Nephron (organoid): ENCODE measurements at regions not wholly inside any gene's neighbourhood (a gene's known extent, or its start where the extent isn't known, plus 50 kb on each side); places are given as distances from the start of the nearest gene placed in this dataset.
A peak's percentile ranks its signal among the peaks of the same experiment; 100 is the strongest.

Experiments
- H3K27ac Mint-ChIP-seq, 3 experiments: 2 replicates each; pipeline ENCODE4 v1.8.0; 2020; ENCODE audit warnings: mixed read lengths in 3 of 3, mild to moderate bottlenecking in 2 of 3, moderate library complexity in 1 of 3
- H3K27me3 Mint-ChIP-seq: 2 replicates; pipeline ENCODE4 v1.8.0; 2021; ENCODE audit warnings: low read depth, mild to moderate bottlenecking, moderate library complexity, mixed read lengths
- H3K36me3 Mint-ChIP-seq: 2 replicates; pipeline ENCODE4 v1.8.0; 2020; ENCODE audit warnings: low read depth, mixed read lengths
- H3K4me1 Mint-ChIP-seq: 2 replicates; pipeline ENCODE4 v1.8.0; 2020; ENCODE audit warnings: mixed read lengths
- H3K4me3 Mint-ChIP-seq, 3 experiments: 2 replicates each; pipeline ENCODE4 v1.8.0; 2020; ENCODE audit warnings: mild to moderate bottlenecking in 3 of 3, mixed read lengths in 3 of 3, moderate library complexity in 2 of 3
- H3K9me3 Mint-ChIP-seq: 2 replicates; pipeline ENCODE4 v1.8.0; 2020; ENCODE audit warnings: mixed read lengths
- TF ChIP-seq, protein P1 (sequence below), 3 experiments: fragments of 200-600 bp; sonication (generic); IDR thresholded peaks; one replicate each; pipeline ENCODE4 v1.5.0; 2021; ENCODE audit warnings: antibody characterized with exemption in 3 of 3; ENCODE audit not compliant: unreplicated experiment in 3 of 3

DNA sequence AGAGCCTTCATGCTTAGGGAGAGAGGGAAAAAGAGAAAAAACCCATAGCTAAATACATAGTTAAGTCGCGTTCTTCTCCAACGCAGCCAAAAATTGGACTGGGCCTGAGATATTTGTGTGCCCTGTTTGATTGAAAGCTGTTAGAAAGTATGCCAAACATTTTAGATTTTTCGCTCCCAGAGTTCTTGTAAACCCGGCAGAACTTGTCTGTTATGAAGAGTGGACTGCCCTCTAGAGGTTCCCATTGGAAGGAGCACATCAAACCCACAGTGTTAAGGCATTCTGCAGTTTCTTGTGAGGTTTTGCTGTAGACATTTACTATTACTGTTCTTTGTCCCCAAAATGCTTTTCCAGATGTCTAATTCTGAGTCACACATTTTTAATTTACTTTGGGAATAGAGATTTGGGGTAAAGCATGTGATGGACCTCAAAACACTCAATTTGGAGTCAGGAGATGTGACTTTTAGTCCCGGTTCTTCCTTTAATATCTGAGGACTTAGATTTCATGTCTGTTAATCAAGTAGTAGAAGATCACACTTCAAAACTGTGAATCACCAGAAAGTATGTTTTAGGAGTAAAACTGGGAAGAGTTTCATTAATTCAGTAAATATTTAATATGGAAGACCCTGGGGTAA, 96.6 kb downstream of the PCSK1 start:
- Mint-ChIP-seq H3K27me3 (peaks cover 4% of the 10 kb centered on the region), H3K4me1 (no peaks in the 10 kb centered on the region), H3K4me3 (no peak overlapping the region), H3K9me3 (no peaks in the 10 kb centered on the region), H3K27ac (no peak overlapping the region), H3K36me3 (no peaks in the 10 kb centered on the region)
- TF ChIP-seq, protein P1, sequence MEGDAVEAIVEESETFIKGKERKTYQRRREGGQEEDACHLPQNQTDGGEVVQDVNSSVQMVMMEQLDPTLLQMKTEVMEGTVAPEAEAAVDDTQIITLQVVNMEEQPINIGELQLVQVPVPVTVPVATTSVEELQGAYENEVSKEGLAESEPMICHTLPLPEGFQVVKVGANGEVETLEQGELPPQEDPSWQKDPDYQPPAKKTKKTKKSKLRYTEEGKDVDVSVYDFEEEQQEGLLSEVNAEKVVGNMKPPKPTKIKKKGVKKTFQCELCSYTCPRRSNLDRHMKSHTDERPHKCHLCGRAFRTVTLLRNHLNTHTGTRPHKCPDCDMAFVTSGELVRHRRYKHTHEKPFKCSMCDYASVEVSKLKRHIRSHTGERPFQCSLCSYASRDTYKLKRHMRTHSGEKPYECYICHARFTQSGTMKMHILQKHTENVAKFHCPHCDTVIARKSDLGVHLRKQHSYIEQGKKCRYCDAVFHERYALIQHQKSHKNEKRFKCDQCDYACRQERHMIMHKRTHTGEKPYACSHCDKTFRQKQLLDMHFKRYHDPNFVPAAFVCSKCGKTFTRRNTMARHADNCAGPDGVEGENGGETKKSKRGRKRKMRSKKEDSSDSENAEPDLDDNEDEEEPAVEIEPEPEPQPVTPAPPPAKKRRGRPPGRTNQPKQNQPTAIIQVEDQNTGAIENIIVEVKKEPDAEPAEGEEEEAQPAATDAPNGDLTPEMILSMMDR (IDR thresholded peaks at IDR 0.05; ENCODE audit: unreplicated experiment in 3 of 3) = peak; percentile 87 to 89 (median 89)

DNA sequence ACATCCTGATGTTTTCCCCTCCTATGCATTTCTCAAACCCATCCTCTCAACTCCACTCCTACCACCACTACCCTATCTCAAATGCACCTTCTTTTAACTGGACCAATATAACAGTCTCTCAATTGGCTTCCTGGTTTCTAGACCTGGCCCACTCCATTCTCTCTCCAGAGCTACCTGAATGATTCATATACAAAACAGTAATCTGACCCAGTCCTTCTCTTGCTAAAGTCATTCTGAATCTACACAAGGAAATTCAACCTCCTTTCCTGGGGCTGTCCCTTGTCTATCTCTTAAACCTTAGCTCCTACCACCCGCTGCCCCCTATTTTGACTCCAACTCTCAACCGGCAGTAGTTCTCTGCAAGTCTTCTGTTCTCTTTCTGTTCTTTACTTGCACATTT, 97.2 kb downstream of the PCSK1 start:
- no peaks in the 10 kb centered on the region for H3K36me3 Mint-ChIP-seq
- H3K4me1 Mint-ChIP-seq = no peaks in the 10 kb centered on the region
- TF ChIP-seq, protein P1 (IDR thresholded peaks at IDR 0.05; ENCODE audit: unreplicated experiment in 3 of 3) = no peak
- H3K27me3 Mint-ChIP-seq = peaks cover 4% of the 10 kb centered on the region
- H3K9me3 Mint-ChIP-seq = no peaks in the 10 kb centered on the region
- no peak overlapping the region for H3K4me3 Mint-ChIP-seq
- no peak overlapping the region for H3K27ac Mint-ChIP-seq

DNA sequence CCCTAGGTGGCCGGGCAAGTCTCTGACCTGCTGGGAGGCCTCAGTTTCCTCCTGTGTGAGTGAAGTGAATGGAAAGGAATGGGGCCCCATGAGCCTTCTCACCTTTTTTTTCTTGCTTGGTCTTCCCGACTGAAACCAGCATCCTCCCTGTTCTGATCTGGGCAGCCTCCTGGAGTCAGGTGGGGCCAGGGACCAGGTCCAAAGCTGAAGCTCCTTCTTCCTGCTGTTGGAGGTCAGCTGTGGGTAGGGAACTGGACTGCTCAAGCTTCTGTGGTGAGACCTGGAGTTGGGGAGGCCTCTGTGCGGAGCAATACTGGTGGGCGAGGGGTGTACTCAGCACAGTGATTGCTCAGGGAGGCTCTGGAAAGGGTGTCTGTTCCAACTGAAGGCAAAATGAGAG, 99.7 kb downstream of the PCSK1 start:
- Mint-ChIP-seq H3K4me1 (no peaks in the 10 kb centered on the region), H3K36me3 (no peaks in the 10 kb centered on the region), H3K4me3 (no peak overlapping the region), H3K27ac (no peak overlapping the region), H3K27me3 (no peaks in the 10 kb centered on the region), H3K9me3 (no peaks in the 10 kb centered on the region)
- TF ChIP-seq, protein P1 (IDR thresholded peaks at IDR 0.05; ENCODE audit: unreplicated experiment in 3 of 3) = no peak

DNA sequence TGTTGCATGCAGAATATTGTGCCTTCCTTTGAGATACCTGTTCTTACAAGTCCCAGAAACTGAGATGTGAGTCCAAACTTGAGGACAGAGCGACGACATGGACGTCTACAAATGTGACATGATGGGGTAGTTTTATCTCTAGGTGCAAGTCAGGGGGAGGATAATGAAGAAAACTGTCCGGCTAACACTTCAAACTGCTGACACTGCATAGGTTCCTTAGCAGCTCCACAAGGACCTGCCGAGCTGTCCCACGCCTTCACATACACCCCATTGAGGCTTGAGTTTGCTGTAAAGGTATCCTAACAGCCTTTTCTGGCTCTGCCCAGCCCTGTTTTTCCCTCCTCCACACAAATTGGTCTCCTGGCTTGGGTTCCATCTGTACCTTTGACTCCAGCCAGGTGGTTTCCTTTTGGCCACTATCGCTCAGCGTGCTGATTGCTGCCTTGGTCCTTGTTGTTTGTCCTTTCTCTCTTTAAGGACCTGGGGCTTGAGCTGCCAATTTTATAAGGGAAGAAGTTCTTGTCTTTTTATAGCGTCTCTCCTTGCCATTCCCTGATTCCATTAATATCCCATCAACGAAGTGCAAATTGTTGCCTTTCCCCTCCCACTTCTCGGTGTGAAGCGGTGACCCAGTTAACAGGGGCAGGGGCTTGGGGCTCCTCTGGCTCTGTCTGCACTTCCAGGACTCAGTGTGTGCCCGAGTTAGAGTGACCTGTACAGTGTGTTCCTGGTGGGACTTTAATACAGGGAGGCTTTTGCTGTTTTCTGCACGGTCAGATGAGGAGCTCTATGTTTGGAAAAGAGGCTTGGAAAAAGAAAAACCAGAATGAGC, 100.3 kb downstream of the PCSK1 start:
- no peak overlapping the region for H3K27ac Mint-ChIP-seq

DNA sequence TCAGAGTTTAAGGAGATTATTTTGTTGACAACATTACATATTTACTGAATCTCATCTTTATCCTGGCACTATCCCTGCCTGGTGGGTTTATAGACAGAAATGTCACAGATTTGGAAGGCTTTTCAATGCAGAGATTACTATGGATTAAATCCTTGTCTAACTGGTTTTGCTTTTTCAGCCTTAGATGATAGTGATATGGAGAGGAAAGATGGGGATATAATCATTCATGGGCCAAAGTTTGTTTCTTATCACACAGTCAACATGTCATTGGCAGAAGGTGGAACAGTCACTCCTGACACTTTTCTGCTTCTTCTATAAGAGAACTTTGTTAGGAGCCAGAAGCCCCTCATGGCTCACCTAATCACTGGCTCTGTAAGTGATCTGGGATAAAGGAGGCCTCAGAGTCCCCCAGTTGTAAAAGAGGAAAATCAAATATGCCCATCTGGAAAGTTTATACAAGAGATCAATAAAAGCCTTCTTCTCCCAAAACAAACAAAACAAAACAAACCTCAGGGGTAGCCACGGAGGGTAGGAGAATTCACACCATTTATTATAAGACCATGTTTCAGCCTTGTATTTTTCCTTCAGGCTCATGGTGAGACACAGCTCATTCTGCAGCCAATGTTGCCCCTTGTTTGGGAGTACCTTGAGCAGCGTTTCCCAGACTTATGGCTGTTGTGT, 101.2 kb downstream of the PCSK1 start:
- H3K27me3 Mint-ChIP-seq = no peaks in the 10 kb centered on the region
- H3K36me3 Mint-ChIP-seq = no peaks in the 10 kb centered on the region
- H3K4me3 Mint-ChIP-seq = no peak overlapping the region
- TF ChIP-seq, protein P1 (IDR thresholded peaks at IDR 0.05; ENCODE audit: unreplicated experiment in 3 of 3) = no peak
- H3K27ac Mint-ChIP-seq = no peak overlapping the region
- no peaks in the 10 kb centered on the region for H3K4me1 Mint-ChIP-seq
- no peaks in the 10 kb centered on the region for H3K9me3 Mint-ChIP-seq

More for the DNA sequence above, 100.3 kb downstream of the PCSK1 start:
- H3K27me3 Mint-ChIP-seq = no peaks in the 10 kb centered on the region
- H3K4me1 Mint-ChIP-seq = no peaks in the 10 kb centered on the region
- no peaks in the 10 kb centered on the region for H3K9me3 Mint-ChIP-seq
- H3K4me3 Mint-ChIP-seq = no peak overlapping the region
- TF ChIP-seq, protein P1 (IDR thresholded peaks at IDR 0.05; ENCODE audit: unreplicated experiment in 3 of 3) = no peak
- H3K36me3 Mint-ChIP-seq = no peaks in the 10 kb centered on the region
